DMS153 treated with DMSO at 0.1 percent for 48 hours (cell line): ENCODE measurements at regions not wholly inside any gene's neighbourhood (a gene's known extent, or its start where the extent isn't known, plus 50 kb on each side); places are given as distances from the start of the nearest gene placed in this dataset.

Experiments
- DNase-seq: peaks from one replicate; lab custom pipeline; 2025; ENCODE audit not compliant: unreplicated experiment; lab: John Stamatoyannopoulos, UW

DNA sequence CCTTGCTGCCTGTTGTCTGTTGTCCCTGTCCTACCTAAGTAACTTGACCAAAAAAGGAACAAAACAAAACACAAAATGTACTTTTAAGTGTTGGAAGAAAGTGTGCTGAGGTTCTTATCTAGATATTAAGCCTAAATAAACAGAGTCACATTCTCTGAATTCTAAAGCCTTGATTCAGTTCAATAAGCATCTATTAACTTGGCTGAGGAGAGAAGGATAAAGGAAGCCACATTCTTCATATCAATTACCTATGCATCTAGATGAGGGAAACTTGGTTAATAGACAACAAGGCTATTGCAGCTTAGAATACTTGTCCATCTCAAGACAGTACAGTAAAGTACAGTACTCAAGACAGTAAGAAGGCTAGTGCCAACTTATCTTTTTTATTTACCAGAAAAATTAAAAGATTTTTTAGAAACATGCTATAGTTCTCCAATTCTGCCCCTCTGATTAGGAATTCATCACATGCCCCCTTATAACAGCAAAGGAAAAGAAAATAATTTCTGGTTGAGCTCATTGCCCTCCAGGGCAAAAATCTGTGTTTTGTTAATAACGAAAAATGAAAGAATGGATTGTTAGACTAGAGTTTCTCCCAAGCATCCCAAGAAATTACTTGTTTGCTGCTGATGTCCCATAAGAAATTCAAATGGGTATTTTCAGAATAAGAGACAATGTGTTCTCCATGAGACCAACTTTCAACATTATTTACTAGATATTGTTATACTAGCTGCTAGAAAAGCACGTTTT is 546.5 kb upstream of the SEMA3D start:
- no peak for DNase-seq

DNA sequence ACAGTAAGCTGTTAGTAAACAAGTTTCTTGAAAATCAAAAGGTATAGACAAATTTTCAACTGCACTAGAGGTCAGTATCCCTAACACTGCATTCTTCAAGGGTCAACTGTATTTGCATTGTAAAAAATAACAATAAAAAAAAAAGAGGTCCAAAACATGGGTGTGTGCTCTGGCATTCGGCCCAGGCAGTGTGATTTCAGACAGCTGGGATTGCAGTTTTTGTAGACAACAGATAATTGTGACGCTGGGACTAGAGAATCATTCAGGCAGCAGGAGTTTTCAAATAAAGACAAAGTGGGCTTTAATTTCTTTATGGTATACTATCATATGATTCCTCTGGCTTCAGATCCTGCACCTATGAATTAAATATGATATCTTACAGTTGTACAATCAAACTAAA is 543.2 kb upstream of the SEMA3D start:
- DNase-seq: no peak

DNA sequence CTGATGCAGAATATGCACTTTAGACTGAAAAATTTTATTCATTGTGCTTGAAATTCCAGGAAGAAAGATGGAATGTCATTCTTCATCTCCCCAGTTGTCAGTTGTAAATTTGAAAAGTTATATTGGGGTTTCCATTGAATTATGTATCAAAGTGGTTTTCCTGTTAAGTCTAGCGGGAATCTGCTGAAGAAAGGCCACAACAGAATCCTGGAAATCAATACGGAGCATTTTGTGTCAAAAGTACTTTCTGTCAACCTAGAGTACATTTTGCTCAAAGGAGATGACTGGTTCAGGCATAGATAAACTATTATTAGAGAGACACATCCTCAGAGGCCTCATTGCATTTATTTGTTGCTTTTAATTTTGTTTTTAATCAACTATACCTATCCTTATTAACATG is 538.2 kb upstream of the SEMA3D start:
- DNase-seq: no peak

DNA sequence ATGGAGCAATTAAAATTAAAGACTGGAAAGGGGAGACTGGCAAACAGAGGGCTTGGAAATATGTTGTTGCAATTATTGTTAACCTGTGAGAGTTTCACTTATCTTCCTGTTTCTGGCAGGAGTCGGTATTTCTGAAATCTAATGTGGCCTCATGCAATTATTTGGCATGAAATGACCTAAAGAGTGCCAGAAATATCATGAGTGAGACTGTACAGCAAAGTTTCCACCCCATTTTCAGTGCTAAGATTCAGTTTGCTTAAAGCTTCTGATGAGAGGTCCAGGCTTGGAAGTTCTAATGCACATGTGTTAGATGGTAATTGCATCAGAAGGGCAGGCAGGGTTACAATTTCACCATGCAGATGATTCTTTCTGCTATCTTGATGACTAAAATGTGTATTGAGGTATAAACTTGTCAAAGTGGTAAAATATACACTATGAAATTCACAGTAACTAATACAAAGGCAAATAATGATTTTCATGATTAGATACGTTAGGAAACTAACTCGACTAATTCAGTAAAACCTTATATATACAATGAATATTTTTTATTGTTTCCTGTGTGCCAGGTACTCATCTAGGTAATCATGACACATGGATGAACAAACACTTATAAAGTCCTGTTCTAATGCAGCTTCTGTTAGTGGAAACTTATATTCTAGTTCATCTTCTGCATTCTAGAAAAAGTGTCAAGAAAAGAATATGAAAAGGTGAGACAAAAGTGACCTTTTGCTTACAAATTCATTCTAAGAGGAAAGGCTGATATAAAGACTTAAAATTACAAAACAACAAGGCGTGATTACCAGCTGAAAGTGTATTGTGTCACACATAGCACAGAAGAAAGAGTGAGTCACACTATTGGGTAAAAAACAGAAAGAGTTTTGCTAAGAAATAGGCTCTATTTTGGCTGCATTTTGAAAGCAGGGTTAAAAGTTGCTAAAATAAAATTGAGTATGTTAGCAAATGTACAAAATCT is 533.4 kb upstream of the SEMA3D start:
- DNase-seq: no peak

DNA sequence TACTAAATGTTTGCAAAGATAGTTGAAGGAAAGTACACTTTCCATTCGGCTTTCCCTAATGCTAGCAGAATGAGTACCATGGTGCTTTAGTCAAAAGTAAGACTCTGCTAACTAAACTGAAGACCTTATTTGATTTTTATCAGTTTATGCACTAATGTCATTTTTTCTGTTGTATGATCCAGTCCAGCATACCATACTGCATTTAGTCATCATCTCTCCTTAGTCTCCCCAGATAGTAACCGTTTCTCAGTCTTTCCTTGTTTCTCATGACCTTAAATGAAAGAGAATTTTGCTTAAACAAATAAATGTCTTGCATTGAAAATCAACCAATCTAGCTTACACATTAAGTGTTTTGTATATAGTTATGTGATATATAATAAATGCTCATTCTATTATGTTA is 529.5 kb upstream of the SEMA3D start:
- DNase-seq: no peak

DNA sequence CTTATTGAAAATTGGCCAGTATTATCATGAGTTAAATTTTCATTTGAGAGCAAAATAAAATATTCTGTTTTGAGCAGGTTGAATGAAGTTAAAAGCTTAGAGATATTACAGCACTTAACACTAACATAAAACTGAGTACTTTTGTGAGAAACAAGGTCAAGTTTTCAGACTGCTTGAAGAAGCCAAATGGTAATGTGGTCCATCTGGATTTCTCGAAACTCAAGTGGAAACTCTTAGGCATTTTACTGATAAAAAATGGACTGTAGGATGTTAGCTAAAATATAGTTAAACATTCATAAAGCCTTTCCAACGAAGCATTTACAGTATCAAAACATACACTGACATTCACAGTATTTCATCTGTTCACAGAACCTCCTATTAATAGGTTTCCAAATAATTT is 528.1 kb upstream of the SEMA3D start:
- DNase-seq: no peak

DNA sequence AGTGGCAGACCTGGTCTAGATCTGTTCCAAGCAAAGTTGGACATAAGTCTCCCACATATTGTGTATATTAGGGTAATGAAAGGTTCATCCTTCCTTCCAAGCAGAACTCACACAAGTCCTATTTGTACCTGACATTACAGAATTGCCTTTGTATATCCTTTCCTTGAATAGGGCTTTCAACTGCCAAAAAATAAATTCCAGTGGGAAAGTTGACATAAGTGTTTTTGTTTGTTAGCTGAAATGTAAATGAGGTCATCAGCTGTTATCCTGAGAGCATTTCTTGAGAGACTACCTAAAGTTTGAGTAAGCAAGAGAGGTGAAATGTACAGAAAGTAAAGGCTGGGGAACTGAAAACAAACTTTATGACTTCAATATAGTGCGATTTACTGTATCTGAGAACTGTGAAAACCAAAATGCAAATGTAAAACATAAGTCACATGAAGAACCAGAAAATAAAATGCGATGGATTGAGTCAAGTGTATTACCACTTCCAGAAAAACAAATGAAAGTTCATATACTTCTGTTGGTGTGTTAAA is 527.3 kb upstream of the SEMA3D start:
- DNase-seq: no peak

DNA sequence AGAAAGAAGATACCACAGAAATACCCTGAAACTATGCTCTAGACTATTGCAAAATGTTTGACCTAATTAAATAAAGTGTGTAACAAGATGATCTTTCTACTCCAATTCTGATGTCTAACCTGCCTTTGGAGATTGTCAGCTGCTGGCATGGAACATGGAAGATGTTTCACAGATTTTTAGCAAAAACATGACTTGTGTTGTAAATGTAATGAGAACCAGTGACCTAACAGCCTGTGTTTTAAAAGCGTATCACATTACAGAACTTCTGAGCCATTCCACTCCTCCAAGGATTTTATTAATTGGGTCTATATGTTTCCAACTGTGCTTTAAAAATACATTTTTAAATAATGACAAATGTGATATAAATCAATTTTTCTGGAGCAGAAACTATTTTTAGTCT is 526.3 kb upstream of the SEMA3D start:
- no peak for DNase-seq

DNA sequence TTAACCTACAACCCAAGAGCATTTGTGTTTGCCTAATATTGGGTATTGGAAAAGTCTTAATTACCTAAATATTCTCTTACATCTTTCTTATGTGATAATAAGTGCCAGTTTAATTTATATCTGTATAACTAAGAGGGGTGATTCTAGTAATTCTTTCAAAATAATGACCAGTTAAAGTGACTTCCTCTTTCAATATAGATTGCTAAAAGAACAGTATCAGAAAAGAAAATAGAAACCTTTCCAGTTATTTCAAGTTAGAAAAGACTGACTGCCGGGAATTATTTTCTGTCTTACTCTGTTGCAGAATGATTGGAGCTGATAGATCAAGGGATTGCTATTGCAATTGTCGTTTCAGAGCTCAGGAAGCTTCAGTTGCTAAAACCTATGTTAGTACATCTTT is 525.0 kb upstream of the SEMA3D start:
- no peak for DNase-seq

DNA sequence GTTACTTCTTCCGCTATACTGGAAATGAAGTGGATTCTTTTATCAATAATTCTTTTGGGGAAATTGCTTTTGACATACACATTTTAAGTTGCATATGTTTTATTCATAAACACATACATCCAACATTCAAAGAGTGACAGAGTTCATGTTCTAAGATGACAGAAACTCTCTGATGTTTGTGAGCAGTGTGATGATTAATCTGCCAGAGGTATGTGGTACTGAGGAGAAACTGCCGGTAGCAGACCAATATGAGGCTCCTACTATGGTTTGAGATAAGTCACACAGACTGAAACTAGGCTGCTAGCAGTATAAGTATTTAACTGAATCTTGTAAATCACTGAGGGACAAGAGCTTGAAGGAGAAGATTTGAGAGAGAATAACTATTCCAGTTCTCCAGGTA is 524.1 kb upstream of the SEMA3D start:
- DNase-seq: no peak

DNA sequence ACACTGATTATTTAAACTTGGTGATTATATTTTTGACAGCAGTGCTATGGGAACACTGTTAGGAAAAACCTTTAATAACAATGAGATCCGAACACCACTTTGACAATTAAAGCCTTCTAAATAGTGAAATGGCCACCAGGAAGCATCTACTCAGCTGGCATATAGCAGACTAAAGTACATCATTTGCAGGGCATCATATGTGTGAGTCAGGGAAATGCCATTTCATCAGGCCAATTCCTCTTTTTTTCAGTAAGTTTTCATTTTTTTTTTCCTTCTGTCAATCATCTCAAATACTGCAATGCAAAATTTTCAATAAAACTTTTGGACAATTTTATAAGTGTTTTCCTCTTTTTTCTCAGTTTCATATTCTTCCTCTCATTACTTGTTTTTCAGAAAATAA is 521.4 kb upstream of the SEMA3D start:
- no peak for DNase-seq

DNA sequence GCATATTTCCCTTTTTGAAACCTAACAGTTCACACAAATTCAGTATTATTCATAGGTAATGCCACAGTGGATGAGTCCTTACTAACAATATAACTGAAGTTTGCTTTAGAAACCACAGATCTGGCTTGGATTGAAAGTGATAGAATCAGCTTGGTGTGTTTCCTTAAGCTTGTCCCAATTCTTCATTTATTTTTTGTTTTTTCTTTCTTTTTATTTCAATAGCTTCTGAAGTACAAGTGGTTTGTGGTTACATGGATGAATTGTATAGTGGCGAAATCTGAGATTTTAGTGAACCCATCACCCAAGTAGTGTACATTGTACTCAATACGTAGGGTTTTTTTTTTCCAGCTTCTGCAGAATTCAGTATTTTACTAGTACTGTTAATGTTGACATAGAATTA is 518.2 kb upstream of the SEMA3D start:
- no peak for DNase-seq

DNA sequence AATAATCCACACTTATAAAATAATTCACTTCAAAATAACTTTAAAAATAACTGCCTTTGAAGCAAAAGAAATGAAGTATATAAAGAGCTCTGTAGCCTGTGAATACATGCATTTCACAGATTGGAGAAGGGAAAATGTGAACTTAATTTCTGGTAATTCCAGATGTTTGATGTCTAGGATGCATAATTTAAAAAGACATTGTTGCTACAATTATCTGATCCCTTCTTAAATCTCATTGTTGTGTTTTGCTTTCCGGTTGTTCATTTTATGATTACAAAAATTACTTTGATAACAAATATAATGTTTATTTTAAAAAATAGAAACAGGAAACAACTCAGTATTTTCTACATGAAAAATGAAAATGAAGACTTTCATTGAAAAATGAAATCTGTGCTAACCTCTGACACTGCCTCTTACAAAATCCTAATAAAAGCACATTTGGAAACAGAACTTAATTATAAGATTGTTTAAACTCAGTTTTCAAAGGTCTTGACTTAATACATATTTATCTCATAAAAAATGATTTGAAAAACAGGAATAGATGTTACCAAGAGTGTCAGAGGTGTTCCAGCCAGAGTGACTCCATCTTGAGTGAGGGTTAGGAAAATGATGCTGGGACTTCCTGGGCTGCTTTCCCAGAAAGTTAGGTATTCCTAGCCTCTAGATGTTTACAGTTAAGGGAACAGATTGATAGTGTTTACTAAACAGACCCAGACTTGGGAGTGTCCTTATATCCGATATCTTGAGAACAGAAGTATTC is 516.6 kb upstream of the SEMA3D start:
- no peak for DNase-seq

DNA sequence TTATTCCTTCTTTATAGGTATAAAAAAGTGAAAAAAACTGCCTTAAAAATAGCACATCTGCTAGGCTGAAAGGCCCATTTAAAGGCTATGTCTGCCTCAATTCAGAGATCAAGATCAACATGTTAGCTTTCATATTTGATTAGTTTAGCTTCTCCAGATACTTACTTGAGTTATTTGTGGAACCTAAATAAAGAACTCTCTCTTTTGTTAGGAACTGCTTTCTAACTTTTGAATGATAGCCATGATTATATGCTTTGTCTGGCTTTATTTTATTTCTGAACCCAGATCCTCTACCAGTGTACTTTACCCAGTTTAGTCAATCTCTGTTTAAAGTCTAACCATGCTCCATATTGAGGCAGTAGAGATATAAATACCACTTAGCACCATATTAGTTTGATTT is 515.5 kb upstream of the SEMA3D start:
- no peak for DNase-seq

DNA sequence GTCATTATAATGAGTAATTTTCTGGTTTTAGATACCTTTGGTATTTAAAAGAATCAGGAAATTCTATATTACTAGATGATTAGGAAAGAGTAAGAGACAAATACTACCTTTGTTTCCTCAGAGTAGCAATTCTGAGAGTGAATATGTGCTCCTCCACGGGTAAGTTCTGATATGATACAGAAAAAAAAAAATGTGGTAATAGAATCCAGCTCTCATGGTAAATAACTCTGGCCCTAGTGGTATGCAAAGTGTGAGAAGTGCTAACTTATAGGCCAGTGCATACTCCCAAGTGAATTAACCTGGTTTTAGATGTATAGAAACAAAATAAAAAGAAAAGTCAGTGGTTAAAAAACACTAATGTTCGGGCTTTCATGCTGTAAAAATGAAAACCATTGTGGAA is 512.6 kb upstream of the SEMA3D start:
- DNase-seq: no peak

DNA sequence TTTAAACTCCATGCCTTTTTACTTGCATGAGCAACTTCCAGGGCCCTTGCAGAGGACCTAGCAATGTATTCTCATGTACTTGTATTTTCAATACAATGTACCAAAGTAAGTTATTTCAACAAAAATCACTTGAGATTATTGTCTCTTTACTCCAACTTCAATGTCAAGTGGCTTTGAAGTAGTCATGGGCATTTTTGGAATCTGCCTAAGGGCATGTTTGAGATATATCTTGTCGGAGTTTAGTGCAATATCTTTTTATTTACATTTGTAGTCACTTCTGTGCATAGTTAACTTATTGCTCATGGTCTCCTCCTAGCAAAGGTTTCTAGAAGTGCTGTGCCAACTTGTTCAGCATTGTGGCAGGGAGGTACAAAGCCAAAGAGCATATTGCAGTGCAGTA is 508.7 kb upstream of the SEMA3D start:
- no peak for DNase-seq

DNA sequence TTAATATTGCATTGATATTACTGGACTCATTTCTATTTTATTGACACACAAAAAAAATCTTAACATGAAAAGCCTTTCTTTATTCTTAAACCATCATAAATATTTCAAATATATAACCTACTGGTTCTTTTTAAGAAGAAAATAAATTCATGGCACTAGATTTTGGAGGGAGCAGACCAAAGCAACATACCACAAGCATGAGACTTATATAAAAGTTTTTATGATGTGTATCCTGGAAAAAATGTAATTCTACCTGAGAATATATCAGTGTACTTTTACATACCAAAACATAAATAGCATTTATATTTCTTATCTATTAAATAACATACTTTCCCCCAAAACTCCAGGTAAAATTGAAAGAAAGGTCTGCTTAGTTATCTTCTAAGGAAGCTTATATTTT is 508.2 kb upstream of the SEMA3D start:
- DNase-seq: no peak

DNA sequence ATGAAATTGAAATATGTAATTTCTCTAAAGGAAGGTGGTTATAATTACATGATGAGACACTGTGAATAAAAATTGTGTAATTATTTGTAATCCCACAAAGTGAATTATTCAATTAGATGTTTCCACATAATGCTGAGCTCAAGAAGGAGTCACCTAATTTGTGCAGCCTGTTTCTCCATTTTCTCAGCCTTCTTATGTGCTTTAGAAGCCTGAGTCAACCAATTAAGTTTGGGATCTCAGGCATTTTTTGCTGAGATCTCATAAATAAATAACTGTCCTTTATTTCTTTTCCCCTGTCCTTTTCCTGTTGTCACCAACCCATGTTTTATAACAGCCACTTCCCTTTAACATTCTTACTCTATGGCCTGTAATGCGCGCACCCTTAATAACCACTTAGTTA is 506.5 kb upstream of the SEMA3D start:
- no peak for DNase-seq

DNA sequence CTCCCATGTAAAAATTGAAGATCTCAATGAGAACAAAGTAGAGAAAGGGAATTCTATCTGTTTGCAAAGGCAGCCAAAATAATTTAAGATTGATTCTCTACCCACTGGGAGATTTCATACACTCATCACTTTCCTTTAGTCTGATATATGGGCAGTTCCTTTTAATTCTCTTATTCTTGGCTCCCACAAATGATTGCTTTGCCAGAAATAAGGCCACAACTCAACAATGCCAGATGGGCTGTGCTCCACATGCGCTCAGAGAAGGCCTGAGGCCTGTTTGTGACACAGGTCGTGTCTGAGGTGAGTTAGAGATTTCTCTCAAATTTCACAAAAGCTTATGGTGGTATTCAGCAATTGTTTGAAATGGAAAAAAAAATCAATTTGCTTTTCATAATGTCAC is 501.9 kb upstream of the SEMA3D start:
- no peak for DNase-seq

DNA sequence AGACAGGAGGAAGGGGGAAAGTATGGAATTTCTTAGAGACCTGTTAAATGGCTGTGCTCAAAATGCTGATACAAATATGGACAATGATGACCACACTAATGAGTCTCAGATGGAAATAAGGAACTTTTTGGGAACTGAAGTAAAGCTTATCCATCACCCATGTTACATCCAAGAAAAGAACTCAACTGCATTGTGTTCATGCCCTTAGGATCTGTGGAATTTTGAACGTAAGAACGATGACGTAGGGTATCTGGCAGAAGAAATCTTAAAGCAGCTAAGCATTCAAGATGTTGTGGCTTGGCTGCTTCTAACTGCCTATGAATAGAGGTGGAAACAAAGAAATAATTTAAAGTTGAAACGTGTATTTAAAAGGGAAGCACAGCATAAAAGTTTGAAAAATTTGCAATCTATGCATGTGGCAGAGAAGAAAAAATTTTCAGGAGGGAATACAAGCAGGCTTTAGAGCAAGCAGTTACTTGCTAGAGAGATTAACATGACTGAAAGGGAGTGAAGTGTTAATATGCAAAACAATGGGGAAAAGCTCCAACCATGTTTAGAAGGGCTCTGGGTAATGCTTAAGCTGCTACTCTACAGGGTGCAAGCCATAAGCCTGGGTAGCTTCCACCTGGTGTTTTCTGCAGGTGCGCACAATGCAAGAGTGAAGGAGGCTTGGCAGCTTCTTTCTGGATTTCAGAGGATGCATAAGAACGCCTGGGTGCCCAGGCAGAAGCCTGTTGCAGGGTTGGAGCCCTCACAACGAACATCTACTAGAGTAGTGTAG is 499.7 kb upstream of the SEMA3D start:
- no peak for DNase-seq

DNA sequence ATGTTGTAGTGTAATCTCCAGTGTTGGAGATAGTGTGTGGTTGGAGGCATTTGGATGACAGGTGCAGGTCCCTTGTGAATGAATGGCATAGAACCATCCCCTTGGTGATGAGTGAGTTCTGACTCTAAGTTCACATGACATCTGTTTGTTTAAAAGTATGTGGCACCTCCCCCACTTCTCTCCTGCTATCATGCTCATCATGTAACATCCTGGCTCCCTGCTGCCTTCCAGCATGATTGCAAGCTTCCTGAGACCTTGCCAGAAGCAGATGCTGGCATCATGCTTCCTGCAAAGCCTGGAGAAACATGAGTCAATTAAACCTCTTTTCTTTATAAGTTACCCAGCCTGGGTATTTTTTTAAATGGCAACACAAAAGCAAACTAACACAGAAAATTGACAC is 499.0 kb upstream of the SEMA3D start:
- DNase-seq: no peak
